ENCODE measurements at regions not wholly inside any gene's neighbourhood (a gene's known extent, or its start where the extent isn't known, plus 50 kb on each side); places are given as distances from the start of the nearest gene placed in this dataset.

GRCh38 chr4:54567327-54567726 is 90.4 kb upstream of the KIT start (continued):
- TF ChIP-seq USF2 (IDR thresholded peaks at IDR 0.05) = no peak
- no peak for TF ChIP-seq ESRRA (IDR thresholded peaks at IDR 0.05; ENCODE audit: borderline replicate concordance, low read length)

- CTCF ChIA-PET = interaction anchor here (1.0 kb wide), 1 partner anchor 12 kb away, joined by 3 read pairs; no protein-coding TSS in a partner anchor
These were observed 89.6 kb upstream of the KIT start for GRCh38 chr4:54568184-54568583.

GRCh38 chr4:54570822-54571221 is 86.9 kb upstream of the KIT start:
- FAIRE-seq = no peak
- WGBS (ENCODE audit: missing lambda C conversion rate) = 42% methylated on average over 2 of the region's 2 CpGs

More at GRCh38 chr4:54568184-54568583, 89.6 kb upstream of the KIT start:
- POLR2A ChIA-PET = no interaction called here
- WGBS (ENCODE audit: missing lambda C conversion rate) = 6% methylated on average over 3 of the region's 3 CpGs
- Histone ChIP-seq H3K4me3 (no peak overlapping the region), H3K4me1 (no peaks in the 10 kb centered on the region), H3K9me3 (no peaks in the 10 kb centered on the region), H3K4me2 (no peak overlapping the region), H3K27ac (no peak overlapping the region)
- ATAC-seq (no peak), DNase-seq (ENCODE audit: low read depth in 1 of 2, low spot score in 1 of 2) (no peak), FAIRE-seq (no peak)
- no peak for TF ChIP-seq MAX (IDR thresholded peaks at IDR 0.05)
- no peak for TF ChIP-seq KDM1A (IDR thresholded peaks at IDR 0.05; ENCODE audit: low read depth)
- no peak for TF ChIP-seq BCL3 (IDR thresholded peaks at IDR 0.05)
- TF ChIP-seq NR3C1 (IDR thresholded peaks at IDR 0.05) = no peak
- no peak for TF ChIP-seq ZC3H11A (IDR thresholded peaks at IDR 0.05)

GRCh38 chr4:54571293-54572151 is 86.2 kb upstream of the KIT start:
- Histone ChIP-seq H3K4me2 (no peak overlapping the region), H3K27ac (no peak overlapping the region), H3K4me1 (no peaks in the 10 kb centered on the region), H3K4me3 (no peak overlapping the region), H3K9me3 (no peaks in the 10 kb centered on the region)
- ChIA-PET CTCF (no interaction called here), POLR2A (no interaction called here)
- FAIRE-seq (no peak), DNase-seq (ENCODE audit: low read depth in 1 of 2, low spot score in 1 of 2) (no peak), ATAC-seq (no peak)
- WGBS (ENCODE audit: missing lambda C conversion rate) = 43% methylated on average over 12 of the region's 12 CpGs
- TF ChIP-seq RCOR1 (IDR thresholded peaks at IDR 0.05; ENCODE audit: low read depth, low read length) = no peak
- no peak for TF ChIP-seq ZNF302 (CRISPR knock-in tag; IDR thresholded peaks at IDR 0.05)
- no peak for TF ChIP-seq FOSL2 (IDR thresholded peaks at IDR 0.05)
- no peak for TF ChIP-seq FOSL2 (CRISPR knock-in tag; IDR thresholded peaks at IDR 0.05)
- TF ChIP-seq CBX8 (IDR thresholded peaks at IDR 0.05) = no peak
- TF ChIP-seq MAFK (IDR thresholded peaks at IDR 0.05; ENCODE audit: partially characterized antibody) = no peak
- no peak for TF ChIP-seq MAX (IDR thresholded peaks at IDR 0.05)
- no peak for TF ChIP-seq CBX2 (IDR thresholded peaks at IDR 0.05; ENCODE audit: borderline replicate concordance, low read depth)
- TF ChIP-seq RAD21 (conservative IDR thresholded peaks at IDR 0.05 in 1 of 2, IDR thresholded peaks at IDR 0.05 in 1 of 2) = no peak

More at GRCh38 chr4:54570822-54571221, 86.9 kb upstream of the KIT start:
- H3K9me3 ChIP-seq = no peaks in the 10 kb centered on the region
- no peak overlapping the region for H3K27ac ChIP-seq
- H3K4me2 ChIP-seq = no peak overlapping the region
- H3K4me3 ChIP-seq = no peak overlapping the region
- ATAC-seq (no peak), DNase-seq (ENCODE audit: low read depth in 1 of 2, low spot score in 1 of 2) (no peak)
- H3K4me1 ChIP-seq = no peaks in the 10 kb centered on the region
- CTCF ChIA-PET = no interaction called here
- no peak for TF ChIP-seq HOXA7 (CRISPR knock-in tag; IDR thresholded peaks at IDR 0.05)
- TF ChIP-seq NR3C1 (IDR thresholded peaks at IDR 0.05) = no peak
- no peak for TF ChIP-seq RFX5 (IDR thresholded peaks at IDR 0.05)
- no peak for TF ChIP-seq KDM5A (IDR thresholded peaks at IDR 0.05)
- TF ChIP-seq CTCF (IDR thresholded peaks at IDR 0.05) = no peak
- no peak for TF ChIP-seq CBX2 (IDR thresholded peaks at IDR 0.05; ENCODE audit: borderline replicate concordance, low read depth)
- no peak for TF ChIP-seq KDM1A (IDR thresholded peaks at IDR 0.05; ENCODE audit: low read depth)
- TF ChIP-seq ZSCAN20 (CRISPR knock-in tag; IDR thresholded peaks at IDR 0.05) = no peak
- TF ChIP-seq HOXB5 (CRISPR knock-in tag; IDR thresholded peaks at IDR 0.05) = no peak
- POLR2A ChIA-PET = no interaction called here

All from A549 (cell line).